Renal pelvis (tissue), 1 donor: ENCODE measurements at regions not wholly inside any gene's neighbourhood (a gene's known extent, or its start where the extent isn't known, plus 50 kb on each side); places are given as distances from the start of the nearest gene placed in this dataset.

Source experiments
- DNase-seq: peaks from one replicate; pipeline ENCODE4 v3.0.0-alpha.2; 2013

- DNase-seq, result no peak
Measured at GRCh38 chr7:16014031-16014430, 327.5 kb upstream of the MEOX2 start.

DNA sequence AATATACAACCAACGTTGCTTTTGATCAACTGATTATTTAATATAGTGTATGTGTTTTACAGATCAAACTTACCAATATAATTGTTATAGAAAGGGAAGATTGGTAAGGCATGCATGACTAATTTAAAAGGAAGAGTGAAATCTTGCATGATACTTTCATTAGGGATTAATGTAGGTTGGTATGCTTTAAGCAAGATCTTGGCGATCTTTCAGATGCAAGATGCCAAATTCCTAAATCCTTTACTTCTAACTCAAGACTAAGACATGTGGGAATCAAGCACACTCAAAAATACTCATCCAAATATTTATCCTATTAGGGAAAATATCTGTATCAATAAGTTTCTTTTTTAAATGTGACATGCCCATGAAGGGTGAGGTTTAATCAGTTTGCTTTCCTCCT lies 321.4 kb upstream of the MEOX2 start:
- DNase-seq, result no peak

DNA sequence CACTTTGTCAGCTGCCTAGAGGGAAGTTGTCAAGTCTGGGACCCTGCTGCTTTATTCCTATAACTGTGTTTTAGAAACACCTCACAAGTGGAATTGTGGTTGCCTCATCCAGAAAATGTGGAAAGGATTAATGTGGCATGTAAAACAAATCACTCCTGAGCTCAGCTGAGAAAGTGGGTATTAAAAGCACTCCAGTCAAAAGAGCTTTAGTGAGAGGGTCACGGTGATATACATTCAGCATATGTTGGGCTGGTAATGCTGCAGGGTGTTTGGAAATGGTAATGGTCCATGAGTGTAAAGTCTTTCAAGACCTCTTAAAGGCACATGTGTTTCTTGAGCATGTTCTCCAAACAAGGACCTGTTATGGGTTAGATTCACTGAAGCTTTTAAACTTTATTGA lies 318.2 kb upstream of the MEOX2 start:
- no peak for DNase-seq

DNA sequence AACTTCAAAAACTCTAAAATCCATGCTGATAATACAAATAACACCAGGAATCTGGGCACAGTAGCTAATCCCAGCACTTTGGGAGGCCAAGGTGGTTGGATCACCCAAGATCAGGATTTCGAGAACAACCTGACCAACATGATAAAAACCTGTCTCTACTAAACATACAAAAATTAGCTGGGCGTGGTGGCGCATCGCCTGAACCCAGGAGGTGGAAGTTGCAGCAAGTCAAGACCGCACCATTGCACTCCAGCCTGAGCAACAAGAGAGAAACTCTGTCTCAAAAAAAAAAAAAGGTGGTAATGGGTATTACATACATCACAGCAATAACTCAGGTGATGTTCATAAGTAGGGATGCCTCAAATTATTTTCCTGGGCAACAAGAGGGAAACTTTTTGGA lies 315.0 kb upstream of the MEOX2 start:
- no peak for DNase-seq

DNA sequence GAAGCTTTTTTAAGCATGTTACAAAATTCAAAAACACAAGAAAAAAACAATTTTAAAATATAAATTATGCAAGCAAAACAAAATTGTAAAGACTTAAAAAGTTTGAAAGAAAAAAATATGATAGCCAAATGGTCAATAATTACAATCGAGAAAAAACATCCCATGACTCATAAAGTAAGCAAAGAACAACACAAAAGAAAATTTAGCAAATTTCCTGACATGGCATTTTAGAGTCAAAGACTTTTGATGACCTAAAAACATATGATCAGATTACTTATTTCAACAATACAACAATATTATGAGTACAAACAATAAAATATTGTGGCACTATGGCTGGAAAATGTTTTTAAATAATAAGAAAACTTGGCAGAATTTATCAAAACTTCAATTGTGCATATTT lies 312.1 kb upstream of the MEOX2 start:
- DNase-seq, result no peak

- no peak for DNase-seq
Measured at GRCh38 chr7:15995027-15995426, 308.5 kb upstream of the MEOX2 start.

- DNase-seq, result no peak
Measured at GRCh38 chr7:15989194-15989593, 302.7 kb upstream of the MEOX2 start.

DNA sequence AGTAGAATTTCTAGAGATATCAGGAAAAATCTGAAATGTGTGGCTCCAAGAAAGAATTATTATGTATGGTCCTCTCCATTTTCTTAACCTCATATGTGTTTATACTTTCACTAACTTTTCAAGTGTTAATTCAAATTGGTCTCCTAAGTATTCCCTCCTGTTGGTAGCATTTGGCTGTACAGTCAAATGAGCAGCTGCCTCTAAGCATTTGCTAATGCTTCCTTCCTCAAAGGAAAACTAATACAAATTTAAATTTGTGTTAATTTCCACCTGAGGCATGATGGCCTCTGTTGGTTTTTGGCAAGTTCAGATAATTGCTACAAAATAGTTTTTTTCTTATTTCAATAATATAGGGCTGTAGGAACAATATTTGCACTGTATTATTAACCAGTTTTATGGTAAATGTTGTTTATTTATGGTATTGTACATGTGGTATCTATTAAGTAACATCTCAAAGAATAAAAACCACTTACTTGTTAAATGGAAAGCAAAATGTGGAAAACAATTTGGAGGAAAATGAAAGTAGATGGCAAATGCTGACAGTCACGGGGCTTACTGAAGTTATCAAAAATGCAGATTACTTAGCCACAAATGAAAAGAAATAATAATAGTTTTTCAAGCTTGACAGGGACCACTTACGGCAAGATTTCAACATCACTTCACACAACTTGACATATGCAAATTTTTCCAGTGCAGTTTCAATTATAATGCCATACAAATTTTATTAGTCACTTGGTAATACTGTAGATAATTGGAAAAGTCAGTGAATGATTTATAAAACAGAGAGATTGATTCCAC lies 299.3 kb upstream of the MEOX2 start:
- no peak for DNase-seq

DNA sequence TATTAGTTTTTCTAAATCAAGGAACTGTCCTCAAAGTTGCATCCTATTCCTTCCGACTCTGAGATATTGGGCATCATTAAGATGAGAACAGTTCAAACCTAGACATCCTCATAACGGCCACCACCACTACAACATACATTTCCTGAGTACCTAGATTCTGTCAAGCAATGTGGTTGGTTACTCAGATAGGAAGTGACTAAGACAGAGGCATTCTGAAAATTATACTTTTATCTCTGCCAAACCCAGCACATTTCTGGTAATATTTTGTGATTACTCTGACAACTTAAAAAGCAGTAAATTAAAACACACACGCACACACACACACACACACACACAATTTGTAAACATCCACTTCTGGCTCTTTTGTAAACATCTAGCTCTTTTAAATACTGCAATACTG lies 291.2 kb upstream of the MEOX2 start:
- DNase-seq, result no peak

DNA sequence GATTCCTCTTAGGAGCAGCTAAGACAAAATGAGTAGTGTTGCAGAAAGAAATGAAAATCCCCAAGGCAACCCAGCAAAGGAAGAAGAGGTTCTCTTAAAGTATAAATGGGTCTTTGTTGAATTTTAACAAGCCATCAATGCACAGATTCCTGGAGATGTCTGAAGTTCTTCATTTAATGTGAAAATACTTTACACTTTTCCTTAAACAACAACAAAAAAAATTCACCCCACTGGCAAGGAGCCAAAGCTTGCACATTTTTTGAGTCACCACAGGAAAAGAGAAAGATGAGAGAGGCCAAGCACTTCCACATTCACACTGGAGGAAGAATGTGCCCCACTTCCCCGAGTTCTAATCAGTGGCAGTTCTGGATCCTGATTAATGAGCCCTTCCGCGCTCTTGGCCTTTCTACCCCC lies 286.4 kb upstream of the MEOX2 start:
- peak; percentile 10 for DNase-seq

DNA sequence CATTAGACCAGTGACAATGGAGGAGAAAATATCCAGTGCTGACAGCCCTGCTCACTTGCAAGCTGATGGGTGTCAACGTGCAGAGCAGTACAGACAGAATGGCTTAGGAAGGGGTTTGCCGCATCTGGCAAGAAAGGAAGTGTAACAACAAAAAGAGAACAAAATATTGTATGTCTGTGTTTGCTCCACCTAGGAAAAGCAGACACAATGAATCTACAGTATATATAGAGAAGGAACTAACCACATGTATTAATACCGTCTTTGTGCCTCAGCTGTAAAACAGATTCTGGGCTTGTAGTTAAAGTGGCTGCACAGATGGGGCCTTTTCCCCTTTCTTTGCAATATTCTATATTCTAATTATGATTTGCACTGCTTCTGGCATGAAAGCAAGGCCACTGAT lies 281.1 kb upstream of the MEOX2 start:
- no peak for DNase-seq

- no peak for DNase-seq
Measured at GRCh38 chr7:15967121-15967520, 280.6 kb upstream of the MEOX2 start.

GRCh38 chr7:15963206-15963605 lies 276.7 kb upstream of the MEOX2 start:
- DNase-seq, result peak; percentile 4

- DNase-seq, result no peak
Measured at GRCh38 chr7:15954671-15955354, 268.3 kb upstream of the MEOX2 start.

GRCh38 chr7:15950299-15950698 lies 263.8 kb upstream of the MEOX2 start:
- no peak for DNase-seq

DNA sequence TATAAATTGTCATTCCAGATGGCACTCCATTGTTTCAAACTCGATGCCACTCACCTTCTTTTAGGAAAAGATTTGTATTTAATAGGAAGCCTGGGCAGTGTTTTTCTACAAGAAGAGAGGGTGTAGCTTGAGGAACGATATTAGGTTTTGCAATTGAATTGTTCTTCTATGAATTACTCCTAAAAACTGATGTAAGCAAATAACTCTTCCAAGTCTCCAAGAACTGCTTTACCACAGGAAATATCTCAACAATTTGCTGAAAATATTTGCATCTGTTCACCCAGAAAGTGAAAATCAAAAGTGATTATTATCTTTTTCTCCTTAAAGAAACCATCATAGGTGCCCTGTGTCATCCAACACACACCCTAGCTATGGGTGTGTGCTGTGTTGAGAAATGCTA lies 261.3 kb upstream of the MEOX2 start:
- no peak for DNase-seq

- DNase-seq, result no peak
Measured at GRCh38 chr7:15938115-15938514, 251.6 kb upstream of the MEOX2 start.

DNA sequence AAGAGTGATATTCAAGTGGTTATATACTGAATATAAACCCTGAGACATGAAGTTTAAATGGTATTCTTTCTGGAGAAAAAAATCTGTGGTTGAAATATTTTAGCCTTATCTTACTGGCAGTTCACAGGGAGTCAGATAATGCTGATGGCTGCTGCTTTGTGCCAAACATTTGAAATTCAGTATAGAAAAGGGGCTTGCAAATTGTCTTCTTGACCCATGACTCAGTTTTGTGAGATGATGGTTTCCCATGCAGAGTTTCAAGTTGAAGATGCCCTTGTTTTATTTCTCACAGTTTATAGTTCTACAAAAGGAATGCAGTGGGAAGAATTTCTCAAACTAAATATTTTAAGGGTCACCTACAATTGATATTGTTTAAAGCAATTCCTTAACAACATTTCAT lies 251.1 kb upstream of the MEOX2 start:
- DNase-seq, result no peak

DNA sequence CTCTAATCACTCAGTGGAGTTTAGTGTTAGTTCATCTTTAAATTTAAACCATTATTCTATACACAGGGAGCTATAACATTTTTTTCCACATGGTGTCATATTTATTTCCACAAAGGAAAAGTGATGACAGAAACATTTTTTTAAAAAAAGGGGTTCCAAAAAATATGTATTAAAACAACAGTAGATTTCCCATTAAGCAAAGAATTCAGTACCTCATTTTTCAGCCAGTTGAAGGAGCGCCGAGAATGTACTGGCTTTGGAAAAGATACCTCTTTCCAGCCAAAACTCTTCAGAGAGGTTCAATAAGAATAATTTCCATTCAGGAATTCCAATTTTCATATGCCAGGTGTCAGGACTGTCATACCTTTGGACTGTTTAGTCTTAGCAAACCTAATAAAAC lies 250.5 kb upstream of the MEOX2 start:
- no peak for DNase-seq

GRCh38 chr7:15932318-15932717 lies 245.8 kb upstream of the MEOX2 start:
- DNase-seq, result no peak

- DNase-seq, result no peak
Measured at GRCh38 chr7:15929411-15929810, 242.9 kb upstream of the MEOX2 start.

GRCh38 chr7:15925608-15926007 lies 239.1 kb upstream of the MEOX2 start:
- DNase-seq, result no peak

GRCh38 chr7:15924910-15925309 lies 238.4 kb upstream of the MEOX2 start:
- no peak for DNase-seq

- DNase-seq, result no peak
Measured at GRCh38 chr7:15922002-15922401, 235.5 kb upstream of the MEOX2 start.
